ENCODE measurements at regions not wholly inside any gene's neighbourhood (a gene's known extent, or its start where the extent isn't known, plus 50 kb on each side); places are given as distances from the start of the nearest gene placed in this dataset.
"Not testable (repeated sequence)": the region's sequence is repeated elsewhere in the genome, so short reads cannot be mapped to it uniquely, and the experiment has no call there.

GRCh38 chr2:14094592-14094991, 537.9 kb upstream of the LRATD1 start:
- H3K4me3 ChIP-seq (ENCODE audit: low read depth, low read length), result no peak overlapping the region
- in situ Hi-C loops (cut with HindIII; ENCODE audit: low sequenced_read_pairs), result no loop called here
- no peak for DNase-seq (ENCODE audit: low read depth, low spot score)
- no peak for TF ChIP-seq CTCF (IDR thresholded peaks at IDR 0.05; ENCODE audit: low read depth, low read length)

- DNase-seq (ENCODE audit: low read depth, low spot score); in situ Hi-C loops (cut with HindIII; ENCODE audit: low sequenced_read_pairs); H3K4me3 ChIP-seq (ENCODE audit: low read depth, low read length): not testable (repeated sequence)
Measured at GRCh38 chr2:14099101-14099500, 533.4 kb upstream of the LRATD1 start.

- H3K4me3 ChIP-seq (ENCODE audit: low read depth, low read length), result no peak overlapping the region
Measured at GRCh38 chr2:14114275-14114674, 518.2 kb upstream of the LRATD1 start.

GRCh38 chr2:14120376-14120775, 512.1 kb upstream of the LRATD1 start:
- TF ChIP-seq CTCF (IDR thresholded peaks at IDR 0.05; ENCODE audit: low read depth, low read length), result no peak
- in situ Hi-C loops (cut with HindIII; ENCODE audit: low sequenced_read_pairs), result no loop called here
- no peak overlapping the region for H3K4me3 ChIP-seq (ENCODE audit: low read depth, low read length)
- no peak for DNase-seq (ENCODE audit: low read depth, low spot score)

More at GRCh38 chr2:14114275-14114674, 518.2 kb upstream of the LRATD1 start:
- no peak for TF ChIP-seq CTCF (IDR thresholded peaks at IDR 0.05; ENCODE audit: low read depth, low read length)
- in situ Hi-C loops (cut with HindIII; ENCODE audit: low sequenced_read_pairs), result no loop called here
- DNase-seq (ENCODE audit: low read depth, low spot score), result no peak

- in situ Hi-C loops (cut with HindIII; ENCODE audit: low sequenced_read_pairs), result no loop called here
- no peak overlapping the region for H3K4me3 ChIP-seq (ENCODE audit: low read depth, low read length)
- no peak for TF ChIP-seq CTCF (IDR thresholded peaks at IDR 0.05; ENCODE audit: low read depth, low read length)
- DNase-seq (ENCODE audit: low read depth, low spot score), result no peak
Measured at GRCh38 chr2:14123436-14124103, 508.9 kb upstream of the LRATD1 start.

GRCh38 chr2:14125624-14126293, 506.8 kb upstream of the LRATD1 start:
- no peak for TF ChIP-seq CTCF (IDR thresholded peaks at IDR 0.05; ENCODE audit: low read depth, low read length)
- no peak overlapping the region for H3K4me3 ChIP-seq (ENCODE audit: low read depth, low read length)
- DNase-seq (ENCODE audit: low read depth, low spot score), result no peak
- in situ Hi-C loops (cut with HindIII; ENCODE audit: low sequenced_read_pairs), result no loop called here

- in situ Hi-C loops (cut with HindIII; ENCODE audit: low sequenced_read_pairs), result no loop called here
- no peak for TF ChIP-seq CTCF (IDR thresholded peaks at IDR 0.05; ENCODE audit: low read depth, low read length)
- H3K4me3 ChIP-seq (ENCODE audit: low read depth, low read length), result no peak overlapping the region
Measured at GRCh38 chr2:14126846-14127245, 505.7 kb upstream of the LRATD1 start.

More at GRCh38 chr2:14126846-14127245, 505.7 kb upstream of the LRATD1 start:
- DNase-seq (ENCODE audit: low read depth, low spot score), result no peak

All from astrocyte of the spinal cord (primary cell).